DND-41 (cell line): ENCODE measurements at regions not wholly inside any gene's neighbourhood (a gene's known extent, or its start where the extent isn't known, plus 50 kb on each side); places are given as distances from the start of the nearest gene placed in this dataset.

Experiments
- EZH2 ChIP-seq: IDR thresholded peaks from 3 replicates; pipeline ENCODE4 v1.6.1; 2012; ENCODE audit warnings: borderline replicate concordance, low read depth, mild to moderate bottlenecking, moderate library complexity, low read length, inconsistent platforms; ENCODE audit not compliant: severe bottlenecking
- TF ChIP-seq, protein P1 (sequence below): IDR thresholded peaks from 2 replicates; pipeline ENCODE4 v1.5.1; 2012; ENCODE audit warnings: borderline replicate concordance, low read length, moderate library complexity, mild to moderate bottlenecking; ENCODE audit not compliant: poor library complexity, severe bottlenecking; ENCODE audit errors: extremely low read depth

- TF ChIP-seq, protein P1, sequence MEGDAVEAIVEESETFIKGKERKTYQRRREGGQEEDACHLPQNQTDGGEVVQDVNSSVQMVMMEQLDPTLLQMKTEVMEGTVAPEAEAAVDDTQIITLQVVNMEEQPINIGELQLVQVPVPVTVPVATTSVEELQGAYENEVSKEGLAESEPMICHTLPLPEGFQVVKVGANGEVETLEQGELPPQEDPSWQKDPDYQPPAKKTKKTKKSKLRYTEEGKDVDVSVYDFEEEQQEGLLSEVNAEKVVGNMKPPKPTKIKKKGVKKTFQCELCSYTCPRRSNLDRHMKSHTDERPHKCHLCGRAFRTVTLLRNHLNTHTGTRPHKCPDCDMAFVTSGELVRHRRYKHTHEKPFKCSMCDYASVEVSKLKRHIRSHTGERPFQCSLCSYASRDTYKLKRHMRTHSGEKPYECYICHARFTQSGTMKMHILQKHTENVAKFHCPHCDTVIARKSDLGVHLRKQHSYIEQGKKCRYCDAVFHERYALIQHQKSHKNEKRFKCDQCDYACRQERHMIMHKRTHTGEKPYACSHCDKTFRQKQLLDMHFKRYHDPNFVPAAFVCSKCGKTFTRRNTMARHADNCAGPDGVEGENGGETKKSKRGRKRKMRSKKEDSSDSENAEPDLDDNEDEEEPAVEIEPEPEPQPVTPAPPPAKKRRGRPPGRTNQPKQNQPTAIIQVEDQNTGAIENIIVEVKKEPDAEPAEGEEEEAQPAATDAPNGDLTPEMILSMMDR = no peak
- no peak for TF ChIP-seq EZH2
Measured at GRCh38 chrX:39953879-39954278, 143.9 kb downstream of the BCOR start.
